ENCODE measurements at regions not wholly inside any gene's neighbourhood (a gene's known extent, or its start where the extent isn't known, plus 50 kb on each side); places are given as distances from the start of the nearest gene placed in this dataset.
A peak's percentile ranks its signal among the peaks of the same experiment; 100 is the strongest.

GRCh38 chr16:5615868-5616642 is 518.5 kb upstream of the EEF2KMT start:
- ATAC-seq, result peak; percentile 51; the same call in 2 of the 3 replicates
- TF ChIP-seq TSHZ2 (CRISPR knock-in tag; IDR thresholded peaks at IDR 0.05) (peak; percentile 79; the same call in 1 of the 2 replicates), TOX (CRISPR knock-in tag; IDR thresholded peaks at IDR 0.05; ENCODE audit: borderline replicate concordance) (no peak)

- ATAC-seq, result no peak; the same call in 2 of the 3 replicates
These were observed 509.6 kb upstream of the EEF2KMT start for GRCh38 chr16:5607169-5607568.

More at GRCh38 chr16:5607169-5607568, 509.6 kb upstream of the EEF2KMT start:
- TF ChIP-seq TCF4 (CRISPR knock-in tag; IDR thresholded peaks at IDR 0.05; ENCODE audit: borderline replicate concordance) (peak; percentile 82; the same call in 1 of the 2 replicates), SNAI2 (CRISPR knock-in tag; IDR thresholded peaks at IDR 0.05) (no peak), POU6F1 (CRISPR knock-in tag; IDR thresholded peaks at IDR 0.05; ENCODE audit: borderline replicate concordance, low read depth) (no peak), CSDC2 (CRISPR knock-in tag; IDR thresholded peaks at IDR 0.05) (no peak), ZNF565 (CRISPR knock-in tag; conservative IDR thresholded peaks at IDR 0.05; ENCODE audit: low read depth) (no peak), OSR1 (CRISPR knock-in tag; IDR thresholded peaks at IDR 0.05) (no peak), ZFP3 (CRISPR knock-in tag; IDR thresholded peaks at IDR 0.05) (no peak), CSRNP3 (CRISPR knock-in tag; IDR thresholded peaks at IDR 0.05) (no peak), RARB (CRISPR knock-in tag; IDR thresholded peaks at IDR 0.05) (no peak), TSHZ2 (CRISPR knock-in tag; IDR thresholded peaks at IDR 0.05) (peak; percentile 66; the same call in 1 of the 2 replicates), ZNF8 (CRISPR knock-in tag; IDR thresholded peaks at IDR 0.05) (no peak), PPARA (CRISPR knock-in tag; IDR thresholded peaks at IDR 0.05; ENCODE audit: borderline replicate concordance) (no peak), CREB5 (CRISPR knock-in tag; IDR thresholded peaks at IDR 0.05; ENCODE audit: low read depth) (no peak), ISL1 (CRISPR knock-in tag; IDR thresholded peaks at IDR 0.05) (peak; percentile 25; the same call in 1 of the 2 replicates), ZFP30 (CRISPR knock-in tag; IDR thresholded peaks at IDR 0.05) (no peak), TOX (CRISPR knock-in tag; IDR thresholded peaks at IDR 0.05; ENCODE audit: borderline replicate concordance) (no peak), BACH2 (CRISPR knock-in tag; IDR thresholded peaks at IDR 0.05; ENCODE audit: borderline replicate concordance) (no peak)

All from SK-N-SH treated with all-trans-retinoic acid at 6 μM for 48 hours (cell line).